Endothelial cell of umbilical vein (primary cell): ENCODE measurements at regions not wholly inside any gene's neighbourhood (a gene's known extent, or its start where the extent isn't known, plus 50 kb on each side); places are given as distances from the start of the nearest gene placed in this dataset.

Source experiments
- BruUV-seq: library from RNA; stranded (reverse); fragments of 400-500 nt; replicated peaks from 2 replicates; lab custom pipeline; 2021; lab: Mats Ljungman, UMichigan
- CTCF ChIA-PET: fragments of 300-600, 350-600 bp; sonication (Branson Sonifier 250); formaldehyde crosslinking; loops from one replicate; lab custom pipeline; 2021; ENCODE audit warnings: antibody characterized with exemption, inconsistent platforms; lab: Charles Lee
- POLR2A ChIA-PET: fragments of 300-600, 350-600 bp; sonication (Branson Sonifier 250); formaldehyde crosslinking; loops from one replicate; lab custom pipeline; 2021; ENCODE audit warnings: antibody characterized with exemption, inconsistent platforms; lab: Charles Lee
- DNase-seq: peaks from one replicate; pipeline ENCODE4 v3.0.0-alpha.2; 2011; ENCODE audit warnings: low read depth, low spot score
- FAIRE-seq: peaks from 2 replicates; lab custom pipeline; 2011; peaks lifted over from hg19 to GRCh38; lab: Jason Lieb, UNC
- H2AFZ ChIP-seq: 2 replicates; pipeline ENCODE4 v1.6.0; 2012; ENCODE audit warnings: low read depth, low read length, control low read depth, inconsistent platforms
- H3K27ac ChIP-seq: 2 replicates; pipeline ENCODE4 v1.5.1; 2011; ENCODE audit warnings: low read depth, mild to moderate bottlenecking, control low read depth, low read length, moderate library complexity; ENCODE audit not compliant: insufficient read depth
- H3K27me3 ChIP-seq, 2 experiments: 2 replicates each; pipeline versions ENCODE4 v1.6.0 to v1.6.1; 2011; ENCODE audit warnings: low read length in 2 of 2, mixed read lengths in 1 of 2; ENCODE audit not compliant: control insufficient read depth in 2 of 2, insufficient read depth in 2 of 2
- H3K36me3 ChIP-seq, 2 experiments: 2 replicates in 1 of 2; 3 replicates in 1 of 2; pipeline ENCODE4 v1.5.1; 2011; ENCODE audit warnings: low read length in 2 of 2, mild to moderate bottlenecking in 1 of 2, moderate library complexity in 1 of 2; ENCODE audit not compliant: control insufficient read depth in 2 of 2, insufficient read depth in 2 of 2; ENCODE audit errors: extremely low read depth in 1 of 2
- H3K4me1 ChIP-seq: 3 replicates; pipeline ENCODE4 v1.5.1; 2011; ENCODE audit warnings: mild to moderate bottlenecking, low read length; ENCODE audit not compliant: control insufficient read depth, insufficient read depth; ENCODE audit errors: extremely low read depth
- H3K4me2 ChIP-seq: 2 replicates; pipeline ENCODE4 v1.6.1; 2011; ENCODE audit warnings: low read length, control low read depth, mixed read lengths; ENCODE audit not compliant: insufficient read depth
- H3K4me3 ChIP-seq, 3 experiments: fragments of 200-600 bp in 1 of 3; sonication (generic), shearing (Covaris generic) in 1 of 3; replicated peaks in 1 of 3; 2 replicates each; pipeline ENCODE4 v1.5.1; 2011 to 2016; ENCODE audit warnings: control low read depth in 3 of 3, low read length in 3 of 3, mild to moderate bottlenecking in 2 of 3, inconsistent platforms in 1 of 3, low read depth in 1 of 3, moderate library complexity in 1 of 3; ENCODE audit not compliant: insufficient read depth in 1 of 3
- H3K79me2 ChIP-seq: 2 replicates; pipeline ENCODE4 v1.6.0; 2012; ENCODE audit warnings: low read length, inconsistent platforms; ENCODE audit not compliant: control insufficient read depth, insufficient read depth
- H3K9ac ChIP-seq: replicated peaks from 2 replicates; pipeline ENCODE3; 2011; ENCODE audit warnings: low read length, control low read depth; ENCODE audit not compliant: insufficient read depth; ENCODE audit errors: extremely low read depth
- H3K9me1 ChIP-seq: replicated peaks from 3 replicates; pipeline ENCODE4 v1.6.0; 2011; ENCODE audit warnings: mild to moderate bottlenecking, low read length; ENCODE audit not compliant: control insufficient read depth, insufficient read depth; ENCODE audit errors: extremely low read depth
- H3K9me3 ChIP-seq: replicated peaks from 2 replicates; pipeline ENCODE4 v1.5.1; 2012; ENCODE audit warnings: low read length, inconsistent platforms; ENCODE audit not compliant: control insufficient read depth, insufficient read depth
- H4K20me1 ChIP-seq: replicated peaks from 2 replicates; pipeline ENCODE3; 2011; ENCODE audit warnings: mild to moderate bottlenecking, low read length; ENCODE audit not compliant: control insufficient read depth, insufficient read depth; ENCODE audit errors: extremely low read depth
- CTCF ChIP-seq, 2 donors: IDR thresholded peaks; 1 replicate in 1 of 2; 2 replicates in 1 of 2; pipeline ENCODE4 v1.5.1; 2011; ENCODE audit warnings: low read length in 2 of 2, mild to moderate bottlenecking in 2 of 2, moderate library complexity in 2 of 2, control low read depth in 1 of 2, inconsistent platforms in 1 of 2, low read depth in 1 of 2; ENCODE audit not compliant: insufficient read depth in 1 of 2; ENCODE audit errors: extremely low read depth in 1 of 2
- EZH2 ChIP-seq: IDR thresholded peaks from 2 replicates; pipeline ENCODE4 v1.6.1; 2012; ENCODE audit warnings: borderline replicate concordance, low read depth, mild to moderate bottlenecking, moderate library complexity, low read length, inconsistent platforms; ENCODE audit not compliant: severe bottlenecking
- FOS ChIP-seq: IDR thresholded peaks from 2 replicates; pipeline ENCODE4 v1.6.1; 2011; ENCODE audit warnings: mild to moderate bottlenecking, low read length, moderate library complexity, borderline replicate concordance; ENCODE audit not compliant: insufficient read depth
- GATA2 ChIP-seq: IDR thresholded peaks from 2 replicates; pipeline ENCODE4 v1.7.0; 2011; ENCODE audit warnings: low read depth, mild to moderate bottlenecking, moderate library complexity, mixed read lengths, low read length; ENCODE audit not compliant: insufficient read length, insufficient read depth
- JUN ChIP-seq: IDR thresholded peaks from 2 replicates; pipeline ENCODE4 v1.6.1; 2011; ENCODE audit warnings: borderline replicate concordance, low read depth; ENCODE audit not compliant: insufficient read length, insufficient read depth
- MAX ChIP-seq: IDR thresholded peaks from 2 replicates; pipeline ENCODE4 v1.6.1; 2011; ENCODE audit not compliant: insufficient read depth, insufficient read length
- MYC ChIP-seq: IDR thresholded peaks from one replicate; pipeline ENCODE4 v1.6.1; 2011; ENCODE audit warnings: mild to moderate bottlenecking, low read depth, low read length
- POLR2A ChIP-seq: IDR thresholded peaks from 2 replicates; pipeline ENCODE4 v1.6.1; 2012; ENCODE audit warnings: low read depth, mild to moderate bottlenecking, control low read depth, low read length
- POLR2AphosphoS5 ChIP-seq: IDR thresholded peaks from 2 replicates; pipeline ENCODE4 v1.6.1; 2012; ENCODE audit warnings: low read depth, mild to moderate bottlenecking, control low read depth, low read length, moderate library complexity; ENCODE audit not compliant: insufficient read depth
- dilution Hi-C: fragments of 300-500 bp; cut with MboI; formaldehyde crosslinking; loops from one replicate; pipeline ENCODE4 v1.15.0; 2019; ENCODE audit warnings: low sequenced_read_pairs; ENCODE audit not compliant: extremely low pct_ligation_motif_present
- intact Hi-C: fragments of 100-400 bp; cut with micrococcal nuclease; formaldehyde crosslinking; loops from one replicate; pipeline ENCODE4 v1.10.0; 2022

- CTCF ChIA-PET = interaction anchor here (2.1 kb wide), 1 partner anchor 96 kb away, joined by 5 read pairs; no protein-coding TSS in a partner anchor
- dilution Hi-C loops = no loop called here
Measured at GRCh38 chr2:15735484-15736326, 144.0 kb downstream of the DDX1 start.

More at GRCh38 chr2:15735484-15736326, 144.0 kb downstream of the DDX1 start:
- POLR2A ChIA-PET = no interaction called here
- H3K9ac ChIP-seq = no peak overlapping the region
- H3K79me2 ChIP-seq = no peaks in the 10 kb centered on the region
- DNase-seq (no peak), FAIRE-seq (no peak)
- no peaks in the 10 kb centered on the region for H3K36me3 ChIP-seq
- no peak overlapping the region for H3K27ac ChIP-seq
- no peak overlapping the region for H3K4me3 ChIP-seq
- peaks cover 21% of the 10 kb centered on the region for H3K4me1 ChIP-seq
- H3K4me2 ChIP-seq = no peak overlapping the region
- H4K20me1 ChIP-seq = no peaks in the 10 kb centered on the region
- no peaks in the 10 kb centered on the region for H3K9me3 ChIP-seq
- TF ChIP-seq MAX (no peak), FOS (no peak), EZH2 (no peak), POLR2AphosphoS5 (no peak), CTCF (IDR thresholded peaks at IDR 0.05; ENCODE audit: extremely low read depth in 1 of 2, insufficient read depth in 1 of 2, low read depth in 1 of 2, low read length in 2 of 2) (no peak), GATA2 (no peak), MYC (no peak), POLR2A (no peak), JUN (no peak)
- intact Hi-C loops = loop anchor here (10.0 kb wide), 1 partner anchor 869 kb away; no protein-coding TSS in a partner anchor
- H2AFZ ChIP-seq = no peak overlapping the region
- H3K27me3 ChIP-seq = no peaks in the 10 kb centered on the region
- no peaks in the 10 kb centered on the region for H3K9me1 ChIP-seq
- no TSS peak for BruUV-seq
